Caco-2 (cell line): ENCODE measurements at regions not wholly inside any gene's neighbourhood (a gene's known extent, or its start where the extent isn't known, plus 50 kb on each side); places are given as distances from the start of the nearest gene placed in this dataset.

ENCODE experiments used
- BruUV-seq: library from RNA; stranded (reverse); fragments of 400-500 nt; replicated peaks from 2 replicates; lab custom pipeline; 2021; lab: Mats Ljungman, UMichigan
- CTCF ChIA-PET: fragments of 300-600 bp; sonication (Branson Sonifier 250); formaldehyde crosslinking; loops from one replicate; lab custom pipeline; 2022; ENCODE audit warnings: antibody characterized with exemption; lab: Charles Lee
- POLR2A ChIA-PET: fragments of 300-600 bp; sonication (Branson Sonifier 250); formaldehyde crosslinking; loops from one replicate; lab custom pipeline; 2022; ENCODE audit warnings: antibody characterized with exemption; lab: Charles Lee
- DNase-seq, 2 experiments: peaks; one replicate each; pipeline versions ENCODE4 v3.0.0 to v3.0.0-alpha.2; 2020 to 2022
- H3K27me3 ChIP-seq: replicated peaks from 2 replicates; pipeline ENCODE4 v1.6.0; 2011; ENCODE audit warnings: low read length; ENCODE audit not compliant: control insufficient read depth, insufficient read depth
- H3K36me3 ChIP-seq: 2 replicates; pipeline ENCODE4 v1.5.1; 2011; ENCODE audit warnings: low read length; ENCODE audit not compliant: control insufficient read depth, insufficient read depth
- H3K4me1 ChIP-seq: fragments of 250-450 bp; sonication (Bioruptor Pico); 2 replicates; pipeline ENCODE4 v1.5.1; 2020; ENCODE audit warnings: mild to moderate bottlenecking
- H3K4me3 ChIP-seq: 2 replicates; pipeline ENCODE4 v1.5.1; 2011; ENCODE audit warnings: low read depth, mild to moderate bottlenecking, control low read depth, low read length
- H3K9me3 ChIP-seq: fragments of 250-450 bp; sonication (Bioruptor Pico); 2 replicates; pipeline ENCODE4 v1.5.1; 2020; ENCODE audit warnings: mild to moderate bottlenecking, moderate library complexity
- H3K27ac Mint-ChIP-seq: one replicate; pipeline ENCODE4 v1.8.0; 2022; ENCODE audit warnings: mixed read lengths; ENCODE audit not compliant: unreplicated experiment
- H3K27me3 Mint-ChIP-seq: one replicate; pipeline ENCODE4 v1.8.0; 2022; ENCODE audit warnings: mixed read lengths; ENCODE audit not compliant: insufficient read depth, unreplicated experiment
- H3K36me3 Mint-ChIP-seq: one replicate; pipeline ENCODE4 v1.8.0; 2022; ENCODE audit warnings: mild to moderate bottlenecking, mixed read lengths; ENCODE audit not compliant: insufficient read depth, unreplicated experiment
- H3K4me1 Mint-ChIP-seq: one replicate; pipeline ENCODE4 v1.8.0; 2022; ENCODE audit warnings: low read depth, mixed read lengths; ENCODE audit not compliant: unreplicated experiment
- H3K4me3 Mint-ChIP-seq: one replicate; pipeline ENCODE4 v1.8.0; 2022; ENCODE audit warnings: mild to moderate bottlenecking, moderate library complexity, mixed read lengths; ENCODE audit not compliant: unreplicated experiment
- H3K9me3 Mint-ChIP-seq: one replicate; pipeline ENCODE4 v1.8.0; 2022; ENCODE audit warnings: mixed read lengths; ENCODE audit not compliant: unreplicated experiment
- CTCF ChIP-seq, 2 experiments: fragments of 200-600 bp in 1 of 2; IDR thresholded peaks; 1 replicate in 1 of 2; 2 replicates in 1 of 2; pipeline versions ENCODE4 v1.5.1 to v1.8.0; 2011 to 2022; ENCODE audit warnings: antibody characterized with exemption in 1 of 2, control low read depth in 1 of 2, inconsistent platforms in 1 of 2, low read depth in 1 of 2, low read length in 1 of 2, mild to moderate bottlenecking in 1 of 2, moderate library complexity in 1 of 2; ENCODE audit not compliant: insufficient read depth in 1 of 2, severe bottlenecking in 1 of 2, unreplicated experiment in 1 of 2
- intact Hi-C: fragments of 100-400 bp; cut with micrococcal nuclease; formaldehyde crosslinking; loops from one replicate; pipeline ENCODE4 v1.10.0; 2022; ENCODE audit not compliant: unreplicated experiment

GRCh38 chr2:238973038-238973739 is 125.3 kb downstream of the TWIST2 start:
- Mint-ChIP-seq H3K4me3 (no peak overlapping the region), H3K27me3 (no peaks in the 10 kb centered on the region), H3K9me3 (no peaks in the 10 kb centered on the region), H3K4me1 (no peaks in the 10 kb centered on the region), H3K27ac (no peak overlapping the region), H3K36me3 (no peaks in the 10 kb centered on the region)
- intact Hi-C loops: no loop called here
- Histone ChIP-seq H3K9me3 (no peaks in the 10 kb centered on the region), H3K27me3 (no peaks in the 10 kb centered on the region), H3K36me3 (no peaks in the 10 kb centered on the region), H3K4me3 (no peak overlapping the region), H3K4me1 (no peaks in the 10 kb centered on the region)
- no TSS peak for BruUV-seq
- TF ChIP-seq CTCF (IDR thresholded peaks at IDR 0.05; ENCODE audit: insufficient read depth in 1 of 2, low read depth in 1 of 2, low read length in 1 of 2, severe bottlenecking in 1 of 2, unreplicated experiment in 1 of 2): no peak
- ChIA-PET CTCF (no interaction called here), POLR2A (no interaction called here)
- DNase-seq: no peak

- Mint-ChIP-seq H3K27me3 (no peaks in the 10 kb centered on the region), H3K4me1 (no peaks in the 10 kb centered on the region), H3K9me3 (no peaks in the 10 kb centered on the region), H3K27ac (no peak overlapping the region), H3K36me3 (no peaks in the 10 kb centered on the region), H3K4me3 (no peak overlapping the region)
- ChIA-PET CTCF (no interaction called here), POLR2A (no interaction called here)
- no TSS peak for BruUV-seq
- TF ChIP-seq CTCF (IDR thresholded peaks at IDR 0.05; ENCODE audit: insufficient read depth in 1 of 2, low read depth in 1 of 2, low read length in 1 of 2, severe bottlenecking in 1 of 2, unreplicated experiment in 1 of 2): no peak
- Histone ChIP-seq H3K27me3 (no peaks in the 10 kb centered on the region), H3K4me1 (no peaks in the 10 kb centered on the region), H3K9me3 (no peaks in the 10 kb centered on the region), H3K36me3 (no peaks in the 10 kb centered on the region), H3K4me3 (no peak overlapping the region)
- no peak for DNase-seq
- intact Hi-C loops: no loop called here
These were observed 126.2 kb downstream of the TWIST2 start for GRCh38 chr2:238974081-238974480.

GRCh38 chr2:238974501-238975166 is 126.7 kb downstream of the TWIST2 start:
- H3K27me3 Mint-ChIP-seq: no peaks in the 10 kb centered on the region
- no peaks in the 10 kb centered on the region for H3K4me1 ChIP-seq
- CTCF ChIA-PET: no interaction called here
- H3K4me3 ChIP-seq: no peak overlapping the region
- H3K27ac Mint-ChIP-seq: no peak overlapping the region
- no peaks in the 10 kb centered on the region for H3K27me3 ChIP-seq
- TF ChIP-seq CTCF (IDR thresholded peaks at IDR 0.05; ENCODE audit: insufficient read depth in 1 of 2, low read depth in 1 of 2, low read length in 1 of 2, severe bottlenecking in 1 of 2, unreplicated experiment in 1 of 2): no peak
- no peaks in the 10 kb centered on the region for H3K9me3 ChIP-seq
- POLR2A ChIA-PET: no interaction called here
- H3K36me3 Mint-ChIP-seq: no peaks in the 10 kb centered on the region
- H3K36me3 ChIP-seq: no peaks in the 10 kb centered on the region
- no peak for DNase-seq
- no peaks in the 10 kb centered on the region for H3K9me3 Mint-ChIP-seq
- no peaks in the 10 kb centered on the region for H3K4me1 Mint-ChIP-seq
- intact Hi-C loops: no loop called here
- H3K4me3 Mint-ChIP-seq: no peak overlapping the region
- no TSS peak for BruUV-seq
